ENCODE measurements at regions not wholly inside any gene's neighbourhood (a gene's known extent, or its start where the extent isn't known, plus 50 kb on each side); places are given as distances from the start of the nearest gene placed in this dataset.

GRCh38 chr18:61943175-61943964 is 50.6 kb upstream of the RNF152 start:
- Histone ChIP-seq H3K27me3 (no peaks in the 10 kb centered on the region), H3K9me3 (replicated peaks in 1 of 3) (no peaks in the 10 kb centered on the region), H3K4me1 (replicated peaks in 1 of 2) (no peaks in the 10 kb centered on the region), H3K36me3 (replicated peaks in 1 of 2) (no peaks in the 10 kb centered on the region), H3K27ac (no peak overlapping the region), H3K4me3 (no peak overlapping the region)
- WGBS, 4 donors: 70 to 83% (median 77%) methylated on average over 3 of the region's 3 CpGs
- intact Hi-C loops (cut with DNase I): no loop called here
- no peak for DNase-seq
- TF ChIP-seq POLR2A (IDR thresholded peaks at IDR 0.05) (no peak), CTCF (IDR thresholded peaks at IDR 0.05) (no peak)
